ENCODE measurements at regions not wholly inside any gene's neighbourhood (a gene's known extent, or its start where the extent isn't known, plus 50 kb on each side); places are given as distances from the start of the nearest gene placed in this dataset.

DNA sequence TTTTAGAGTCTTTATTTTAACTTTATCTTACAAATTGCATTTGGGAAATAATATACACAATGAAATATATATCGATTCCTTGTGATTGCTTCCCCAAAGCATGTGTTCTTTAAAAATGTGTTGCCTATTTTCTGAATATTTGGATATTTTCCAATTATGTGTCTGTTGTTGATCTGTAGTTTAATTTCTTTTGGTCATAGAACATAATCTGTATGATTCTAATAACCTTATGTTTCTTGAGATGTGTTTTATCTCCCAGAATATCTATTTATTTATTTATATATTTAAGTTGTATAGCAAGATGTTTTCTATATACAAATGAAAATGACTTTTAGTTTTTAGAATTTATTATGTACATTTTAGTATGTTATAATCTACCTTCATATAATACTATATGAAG lies 710.8 kb upstream of the PCDH20 start:
- TF ChIP-seq, protein P1, sequence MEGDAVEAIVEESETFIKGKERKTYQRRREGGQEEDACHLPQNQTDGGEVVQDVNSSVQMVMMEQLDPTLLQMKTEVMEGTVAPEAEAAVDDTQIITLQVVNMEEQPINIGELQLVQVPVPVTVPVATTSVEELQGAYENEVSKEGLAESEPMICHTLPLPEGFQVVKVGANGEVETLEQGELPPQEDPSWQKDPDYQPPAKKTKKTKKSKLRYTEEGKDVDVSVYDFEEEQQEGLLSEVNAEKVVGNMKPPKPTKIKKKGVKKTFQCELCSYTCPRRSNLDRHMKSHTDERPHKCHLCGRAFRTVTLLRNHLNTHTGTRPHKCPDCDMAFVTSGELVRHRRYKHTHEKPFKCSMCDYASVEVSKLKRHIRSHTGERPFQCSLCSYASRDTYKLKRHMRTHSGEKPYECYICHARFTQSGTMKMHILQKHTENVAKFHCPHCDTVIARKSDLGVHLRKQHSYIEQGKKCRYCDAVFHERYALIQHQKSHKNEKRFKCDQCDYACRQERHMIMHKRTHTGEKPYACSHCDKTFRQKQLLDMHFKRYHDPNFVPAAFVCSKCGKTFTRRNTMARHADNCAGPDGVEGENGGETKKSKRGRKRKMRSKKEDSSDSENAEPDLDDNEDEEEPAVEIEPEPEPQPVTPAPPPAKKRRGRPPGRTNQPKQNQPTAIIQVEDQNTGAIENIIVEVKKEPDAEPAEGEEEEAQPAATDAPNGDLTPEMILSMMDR (IDR thresholded peaks at IDR 0.05; ENCODE audit: low read depth, low read length): no peak
- Histone ChIP-seq H3K36me3 (no peaks in the 10 kb centered on the region), H3K4me3 (ENCODE audit: low read depth, low read length) (no peak overlapping the region), H3K4me1 (no peaks in the 10 kb centered on the region), H3K9me3 (no peaks in the 10 kb centered on the region; the same call in 1 of the 2 replicates), H3K27me3 (no peaks in the 10 kb centered on the region)
- no peak for DNase-seq

DNA sequence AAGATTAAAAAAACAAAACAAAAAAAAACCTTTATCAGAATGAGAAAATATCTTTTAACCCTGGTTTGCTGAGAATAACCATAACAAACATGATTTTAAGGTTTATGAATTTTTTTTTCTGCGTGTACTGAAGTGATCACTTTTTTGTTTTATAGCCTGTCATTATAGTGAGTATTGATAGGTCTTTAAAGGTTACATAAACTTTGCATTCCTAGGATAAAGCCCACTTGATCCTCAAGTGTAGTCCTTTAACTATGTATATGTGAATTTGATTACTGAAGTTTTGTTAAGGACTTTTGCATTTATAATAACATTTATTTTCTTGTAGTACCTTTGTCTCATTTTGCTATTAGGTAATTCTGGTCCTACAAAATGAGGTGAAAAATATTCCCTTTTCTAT lies 709.8 kb upstream of the PCDH20 start:
- H3K9me3 ChIP-seq: no peaks in the 10 kb centered on the region; the same call in 1 of the 2 replicates
- no peak overlapping the region for H3K4me3 ChIP-seq (ENCODE audit: low read depth, low read length)
- peaks cover under 1% of the 10 kb centered on the region; the same call in 1 of the 2 replicates for H3K4me1 ChIP-seq
- DNase-seq: no peak
- TF ChIP-seq, protein P1 (IDR thresholded peaks at IDR 0.05; ENCODE audit: low read depth, low read length): no peak
- no peaks in the 10 kb centered on the region for H3K36me3 ChIP-seq
- no peaks in the 10 kb centered on the region for H3K27me3 ChIP-seq

DNA sequence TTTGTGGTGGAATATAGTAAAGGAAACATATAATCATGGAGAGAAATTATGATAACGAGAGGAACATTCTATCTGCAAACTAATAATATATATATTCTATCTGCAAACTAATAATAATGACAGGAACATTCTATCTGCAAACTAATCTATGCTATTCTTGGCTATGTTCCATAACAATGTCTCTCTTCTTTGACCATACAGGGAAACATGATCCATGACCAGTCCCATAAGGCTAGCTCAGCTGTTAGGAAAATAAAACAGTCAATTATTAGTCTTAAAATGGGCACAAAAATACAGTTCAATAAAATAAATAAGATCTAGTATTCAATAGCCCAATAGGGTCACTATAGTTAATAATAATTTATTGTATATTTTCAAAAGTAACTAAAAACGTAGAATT lies 707.8 kb upstream of the PCDH20 start:
- Histone ChIP-seq H3K27me3 (no peaks in the 10 kb centered on the region), H3K4me3 (ENCODE audit: low read depth, low read length) (no peak overlapping the region), H3K4me1 (peaks cover 7% of the 10 kb centered on the region), H3K9me3 (no peaks in the 10 kb centered on the region; the same call in 1 of the 2 replicates), H3K36me3 (no peaks in the 10 kb centered on the region)
- DNase-seq: no peak
- TF ChIP-seq, protein P1 (IDR thresholded peaks at IDR 0.05; ENCODE audit: low read depth, low read length): no peak

DNA sequence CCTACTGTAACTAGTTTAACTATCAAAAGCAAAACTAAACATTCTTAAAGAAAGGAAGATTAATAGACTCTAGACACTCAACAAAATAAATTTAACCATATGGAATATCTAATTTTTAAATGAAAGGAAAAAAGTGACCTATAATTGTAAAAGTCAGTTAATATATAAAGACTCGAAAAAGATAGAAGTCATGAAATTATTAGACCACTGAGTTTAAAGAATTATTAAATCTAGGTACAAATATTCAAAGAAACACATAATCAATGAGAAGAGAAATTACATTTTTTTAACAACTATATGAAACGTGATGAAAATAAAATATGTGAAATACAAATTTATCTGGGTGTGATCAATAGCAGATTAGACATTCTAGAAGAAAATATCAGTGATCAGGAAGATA lies 706.8 kb upstream of the PCDH20 start:
- no peak for DNase-seq
- peaks cover 7% of the 10 kb centered on the region for H3K4me1 ChIP-seq
- H3K36me3 ChIP-seq: no peaks in the 10 kb centered on the region
- H3K9me3 ChIP-seq: no peaks in the 10 kb centered on the region; the same call in 1 of the 2 replicates
- H3K27me3 ChIP-seq: no peaks in the 10 kb centered on the region
- no peak overlapping the region for H3K4me3 ChIP-seq (ENCODE audit: low read depth, low read length)
- TF ChIP-seq, protein P1 (IDR thresholded peaks at IDR 0.05; ENCODE audit: low read depth, low read length): no peak

DNA sequence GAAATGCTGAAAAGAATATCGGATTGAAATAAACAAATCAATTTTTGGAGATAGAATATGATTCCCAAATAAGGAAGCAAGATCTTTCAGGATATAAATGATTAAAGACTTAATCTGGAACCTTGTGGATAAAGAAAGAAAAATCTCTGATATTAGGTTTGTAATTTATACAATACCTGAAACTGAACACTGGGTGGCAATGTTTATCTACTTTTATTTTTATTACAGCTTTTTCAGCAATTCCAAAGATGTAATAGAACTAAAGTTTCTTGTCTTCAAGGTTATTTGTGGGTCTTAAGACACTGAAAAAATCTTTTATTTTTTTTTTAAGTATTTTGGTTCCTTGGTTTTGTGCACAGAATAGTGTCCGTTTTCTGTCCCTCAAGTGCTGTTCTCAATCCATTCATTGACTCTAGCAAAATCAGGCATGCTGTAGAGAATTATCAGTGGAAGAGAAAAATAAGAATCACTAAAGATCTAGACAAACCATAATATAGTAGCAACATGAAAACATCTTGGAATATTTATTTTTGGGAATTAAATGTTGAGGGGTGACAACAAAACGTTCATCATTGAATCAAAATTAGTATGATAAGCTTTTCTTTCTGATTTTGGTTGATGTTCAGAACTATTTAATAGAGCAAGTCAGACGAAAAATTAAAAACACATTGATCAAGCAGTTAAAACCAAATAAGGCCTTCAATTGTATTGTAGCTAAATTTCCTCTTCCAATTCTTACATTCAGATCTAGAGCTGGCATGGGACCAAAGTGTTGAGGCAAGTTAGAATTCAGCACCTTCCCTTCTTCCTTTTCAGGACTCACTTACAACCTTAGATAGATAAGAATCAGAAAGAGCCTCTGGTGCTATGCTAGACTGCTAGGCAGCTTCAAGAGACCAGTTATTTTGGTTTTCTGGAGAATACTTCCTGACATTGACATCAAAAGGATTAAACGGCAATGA lies 704.4 kb upstream of the PCDH20 start:
- no peak for DNase-seq

More for the DNA sequence above, 704.4 kb upstream of the PCDH20 start:
- Histone ChIP-seq H3K4me1 (peaks cover 7% of the 10 kb centered on the region), H3K27me3 (no peaks in the 10 kb centered on the region), H3K36me3 (no peaks in the 10 kb centered on the region), H3K9me3 (no peaks in the 10 kb centered on the region), H3K4me3 (ENCODE audit: low read depth, low read length) (no peak overlapping the region)
- TF ChIP-seq, protein P1 (IDR thresholded peaks at IDR 0.05; ENCODE audit: low read depth, low read length): peak; percentile 22; the same call in 1 of the 2 replicates

All from BE2C (cell line).